H1 (cell line): ENCODE measurements at regions not wholly inside any gene's neighbourhood (a gene's known extent, or its start where the extent isn't known, plus 50 kb on each side); places are given as distances from the start of the nearest gene placed in this dataset.

Experiments
- CTCF ChIA-PET: fragments of 300-600 bp; sonication (Branson Sonifier 250); formaldehyde crosslinking; loops from one replicate; lab custom pipeline; 2021; ENCODE audit not compliant: partially characterized antibody; lab: Charles Lee
- POLR2A ChIA-PET: fragments of 300-600 bp; sonication (Branson Sonifier 250); formaldehyde crosslinking; loops from one replicate; lab custom pipeline; 2021; ENCODE audit warnings: inconsistent platforms; ENCODE audit not compliant: partially characterized antibody; lab: Charles Lee
- DNase-seq, 2 experiments: peaks; one replicate each; pipeline versions ENCODE4 v3.0.0 to v3.0.0-alpha.2; 2010 to 2022; ENCODE audit warnings: low spot score in 2 of 2, low read depth in 1 of 2, mixed read lengths in 1 of 2
- FAIRE-seq: peaks from 2 replicates; lab custom pipeline; 2011; peaks lifted over from hg19 to GRCh38; lab: Jason Lieb, UNC
- H2AFZ ChIP-seq: 2 replicates; pipeline ENCODE4 v1.8.1; 2012; ENCODE audit warnings: low read length, inconsistent platforms
- H2AK5ac ChIP-seq: 2 replicates; pipeline ENCODE4 v1.6.1; 2013; ENCODE audit warnings: low read depth, low read length
- H2BK120ac ChIP-seq: replicated peaks from 2 replicates; pipeline ENCODE3; 2013; ENCODE audit warnings: low read depth, low read length, inconsistent platforms
- H2BK12ac ChIP-seq: 2 replicates; pipeline ENCODE4 v1.6.1; 2013; ENCODE audit warnings: low read depth, low read length
- H2BK15ac ChIP-seq: 2 replicates; pipeline ENCODE4 v1.6.1; 2013; ENCODE audit warnings: low read length
- H2BK20ac ChIP-seq: 2 replicates; pipeline ENCODE4 v1.6.1; 2013; ENCODE audit warnings: low read length
- H2BK5ac ChIP-seq: 2 replicates; pipeline ENCODE4 v1.6.1; 2013; ENCODE audit warnings: low read depth, low read length
- H3K14ac ChIP-seq: 2 replicates; pipeline ENCODE4 v1.6.1; 2013; ENCODE audit warnings: inconsistent platforms; ENCODE audit not compliant: insufficient read length
- H3K18ac ChIP-seq: 2 replicates; pipeline ENCODE4 v1.6.1; 2013; ENCODE audit warnings: low read length; ENCODE audit errors: extremely low read depth
- H3K23ac ChIP-seq: 2 replicates; pipeline ENCODE4 v1.6.1; 2013; ENCODE audit warnings: inconsistent platforms; ENCODE audit not compliant: insufficient read length
- H3K23me2 ChIP-seq: 2 replicates; pipeline ENCODE4 v1.6.1; 2013; ENCODE audit warnings: low read depth, low read length
- H3K27ac ChIP-seq: 2 replicates; pipeline ENCODE4 v1.6.1; 2011; ENCODE audit warnings: low read depth, low read length, inconsistent platforms
- H3K27me3 ChIP-seq, 4 experiments: replicated peaks in 1 of 4; 1 replicate in 1 of 4; 2 replicates in 3 of 4; pipeline versions ENCODE4 v1.6.1 to v1.8.1; 2011 to 2013; ENCODE audit warnings: low read length in 3 of 4, mild to moderate bottlenecking in 3 of 4, inconsistent platforms in 2 of 4, mixed read lengths in 2 of 4, moderate library complexity in 1 of 4; ENCODE audit not compliant: control insufficient read depth in 3 of 4, insufficient read depth in 3 of 4; ENCODE audit errors: extremely low read depth in 1 of 4
- H3K36me3 ChIP-seq, 4 experiments: 2 replicates each; pipeline versions ENCODE4 v1.6.1 to v1.8.1; 2011 to 2013; ENCODE audit warnings: mild to moderate bottlenecking in 4 of 4, low read length in 3 of 4, moderate library complexity in 2 of 4, control low read depth in 1 of 4, inconsistent platforms in 1 of 4; ENCODE audit not compliant: insufficient read depth in 4 of 4, control insufficient read depth in 2 of 4
- H3K4ac ChIP-seq: replicated peaks from 2 replicates; pipeline ENCODE3; 2013; ENCODE audit warnings: low read length, low read depth, mixed read lengths, inconsistent platforms; ENCODE audit not compliant: insufficient read length
- H3K4me1 ChIP-seq, 4 experiments: replicated peaks in 1 of 4; 1 replicate in 1 of 4; 2 replicates in 3 of 4; pipeline versions ENCODE4 v1.6.1 to v1.8.1; 2011 to 2013; ENCODE audit warnings: low read length in 3 of 4, inconsistent platforms in 2 of 4, mixed read lengths in 1 of 4; ENCODE audit not compliant: insufficient read depth in 4 of 4, control insufficient read depth in 3 of 4
- H3K4me2 ChIP-seq, 2 experiments: 2 replicates each; pipeline versions ENCODE4 v1.6.1 to v1.8.1; 2011 to 2013; ENCODE audit warnings: low read depth in 2 of 2, low read length in 2 of 2, control low read depth in 1 of 2, inconsistent platforms in 1 of 2, mild to moderate bottlenecking in 1 of 2; ENCODE audit not compliant: insufficient read depth in 1 of 2
- H3K4me3 ChIP-seq, 4 experiments: fragments of 200-600, 300-600 bp in 1 of 4; sonication (generic), shearing (Covaris generic), sonication (Bioruptor Twin) in 1 of 4; 2 replicates each; pipeline versions ENCODE4 v1.5.1 to v1.8.1; 2011 to 2016; ENCODE audit warnings: low read length in 4 of 4, low read depth in 3 of 4, control low read depth in 2 of 4, inconsistent platforms in 2 of 4, mild to moderate bottlenecking in 2 of 4, mixed read lengths in 1 of 4, moderate library complexity in 1 of 4; ENCODE audit not compliant: insufficient read depth in 2 of 4; ENCODE audit errors: extremely low read depth in 1 of 4
- H3K56ac ChIP-seq: replicated peaks from 2 replicates; pipeline ENCODE3; 2013; ENCODE audit warnings: low read depth, mild to moderate bottlenecking, mixed read lengths, low read length, inconsistent platforms; ENCODE audit not compliant: insufficient read length
- H3K79me1 ChIP-seq: 2 replicates; pipeline ENCODE4 v1.6.1; 2013; ENCODE audit warnings: low read depth, low read length, control low read depth
- H3K79me2 ChIP-seq, 2 experiments: 2 replicates each; pipeline versions ENCODE4 v1.6.1 to v1.8.1; 2012 to 2013; ENCODE audit warnings: low read length in 2 of 2, mild to moderate bottlenecking in 2 of 2, inconsistent platforms in 1 of 2; ENCODE audit not compliant: insufficient read depth in 2 of 2, control insufficient read depth in 1 of 2
- H3K9ac ChIP-seq, 4 experiments: replicated peaks in 1 of 4; 1 replicate in 1 of 4; 2 replicates in 3 of 4; pipeline versions ENCODE4 v1.6.1 to v1.8.1; 2011 to 2013; ENCODE audit warnings: low read depth in 3 of 4, low read length in 3 of 4, control low read depth in 2 of 4, mild to moderate bottlenecking in 2 of 4, moderate library complexity in 2 of 4, inconsistent platforms in 1 of 4; ENCODE audit errors: extremely low read depth in 1 of 4
- H3K9me3 ChIP-seq, 2 experiments: 2 replicates each; pipeline versions ENCODE4 v1.6.1 to v1.8.1; 2012 to 2013; ENCODE audit warnings: mild to moderate bottlenecking in 2 of 2, moderate library complexity in 2 of 2, control low read depth in 1 of 2, inconsistent platforms in 1 of 2, low read depth in 1 of 2, low read length in 1 of 2, mixed read lengths in 1 of 2; ENCODE audit not compliant: insufficient read depth in 2 of 2
- H4K20me1 ChIP-seq, 2 experiments: replicated peaks in 1 of 2; 2 replicates each; pipeline versions ENCODE3 to v1.8.1; 2011 to 2013; ENCODE audit warnings: inconsistent platforms in 2 of 2, low read length in 2 of 2, mild to moderate bottlenecking in 1 of 2; ENCODE audit not compliant: insufficient read depth in 2 of 2, control insufficient read depth in 1 of 2
- H4K5ac ChIP-seq: 2 replicates; pipeline ENCODE4 v1.6.1; 2013; ENCODE audit warnings: low read length, low read depth, mixed read lengths, inconsistent platforms; ENCODE audit not compliant: insufficient read length
- H4K8ac ChIP-seq: 2 replicates; pipeline ENCODE4 v1.8.0; 2013; ENCODE audit warnings: mild to moderate bottlenecking, moderate library complexity, low read length, inconsistent platforms; ENCODE audit not compliant: insufficient read depth; ENCODE audit errors: extremely low read depth
- H4K91ac ChIP-seq: replicated peaks from 2 replicates; pipeline ENCODE3; 2013; ENCODE audit warnings: low read length, mixed read lengths, inconsistent platforms; ENCODE audit not compliant: insufficient read length
- TBP ChIP-seq: IDR thresholded peaks from 2 replicates; pipeline ENCODE4 v1.6.1; 2011; ENCODE audit warnings: low read depth, low read length, improper control_type of control experiment
- WGBS, 2 experiments: shearing (Covaris generic) in 1 of 2; methylation state at CpG; one replicate each; pipeline versions ENCODE4 v1.1.6 to v1.1.7; 2013 to 2015; ENCODE audit warnings: low lambda C conversion rate in 2 of 2, mixed read lengths in 2 of 2, inconsistent platforms in 1 of 2, low coverage in 1 of 2, missing lambda C conversion rate in 1 of 2; ENCODE audit not compliant: insufficient replicate concordance in 2 of 2, insufficient coverage in 1 of 2, insufficient read length in 1 of 2; ENCODE audit errors: extremely low coverage in 1 of 2, missing lambda C conversion rate in 1 of 2; 5-methylcytosine and 5-hydroxymethylcytosine counted together

DNA sequence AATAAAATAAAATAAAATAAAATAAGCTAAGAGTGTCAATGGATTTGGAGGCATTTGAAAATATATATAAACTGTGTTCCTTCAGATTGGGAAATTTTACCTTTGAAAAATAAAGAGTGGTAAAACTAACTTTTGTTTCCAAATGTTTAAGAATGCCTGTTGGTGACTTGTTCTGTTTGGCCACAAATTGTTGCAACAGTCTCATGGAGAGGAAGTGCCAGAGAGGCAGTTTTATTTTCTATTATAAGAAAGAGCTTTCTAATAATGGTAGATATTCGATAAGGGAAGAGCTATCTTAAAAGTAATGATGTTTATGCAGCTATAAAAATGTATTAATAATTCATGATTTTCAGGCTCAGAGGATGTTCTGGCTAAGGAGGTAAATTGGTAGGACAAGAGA is 68.8 kb upstream of the MDGA2 start:
- Histone ChIP-seq H3K18ac (no peak overlapping the region), H4K20me1 (no peaks in the 10 kb centered on the region), H2BK15ac (no peak overlapping the region), H3K36me3 (no peaks in the 10 kb centered on the region), H2BK12ac (no peak overlapping the region), H3K14ac (no peak overlapping the region), H2BK120ac (no peak overlapping the region), H3K9ac (no peak overlapping the region), H3K79me1 (no peaks in the 10 kb centered on the region), H3K27ac (no peak overlapping the region), H3K4me2 (no peak overlapping the region), H3K56ac (no peak overlapping the region), H2AK5ac (no peak overlapping the region), H3K9me3 (no peaks in the 10 kb centered on the region), H3K23me2 (no peaks in the 10 kb centered on the region), H3K4me3 (no peak overlapping the region), H3K4ac (no peak overlapping the region), H4K8ac (no peak overlapping the region), H4K5ac (no peak overlapping the region), H2BK20ac (no peak overlapping the region), H4K91ac (no peak overlapping the region), H3K23ac (no peak overlapping the region), H2BK5ac (no peak overlapping the region), H3K79me2 (no peaks in the 10 kb centered on the region), H3K4me1 (no peaks in the 10 kb centered on the region), H2AFZ (no peak overlapping the region), H3K27me3 (no peaks in the 10 kb centered on the region)
- FAIRE-seq (no peak), DNase-seq (no peak)
- ChIA-PET CTCF (interaction anchor here (0.8 kb wide), 1 partner anchor 25 kb away, joined by 3 read pairs; no protein-coding TSS in a partner anchor), POLR2A (no interaction called here)
- no peak for TF ChIP-seq TBP
- 97% methylated on average over 1 of the region's 1 CpG; no CpG with 5 or more reads in 1 of the 2 experiments for WGBS, 2 experiments
